ENCODE measurements at regions not wholly inside any gene's neighbourhood (a gene's known extent, or its start where the extent isn't known, plus 50 kb on each side); places are given as distances from the start of the nearest gene placed in this dataset.

DNA sequence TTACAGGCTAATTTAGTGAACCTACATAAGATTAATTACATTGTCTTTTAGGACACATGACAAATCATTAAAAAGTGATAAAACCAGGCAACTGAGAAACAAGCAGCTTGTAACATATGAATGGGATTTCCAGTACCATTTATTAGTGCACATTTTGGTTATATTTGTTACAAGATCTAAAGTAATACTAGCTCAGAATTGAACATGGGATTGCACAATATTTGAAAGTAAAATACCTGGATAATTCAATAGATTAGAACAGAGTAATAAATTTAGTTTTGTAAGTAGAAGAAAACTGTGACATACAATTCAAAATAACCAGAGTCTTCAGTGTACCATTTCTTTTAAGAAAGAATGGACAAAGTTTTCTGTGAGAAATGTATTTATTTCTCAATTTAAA lies 1400.7 kb upstream of the ACVR2A start:
- TF ChIP-seq, protein P1, sequence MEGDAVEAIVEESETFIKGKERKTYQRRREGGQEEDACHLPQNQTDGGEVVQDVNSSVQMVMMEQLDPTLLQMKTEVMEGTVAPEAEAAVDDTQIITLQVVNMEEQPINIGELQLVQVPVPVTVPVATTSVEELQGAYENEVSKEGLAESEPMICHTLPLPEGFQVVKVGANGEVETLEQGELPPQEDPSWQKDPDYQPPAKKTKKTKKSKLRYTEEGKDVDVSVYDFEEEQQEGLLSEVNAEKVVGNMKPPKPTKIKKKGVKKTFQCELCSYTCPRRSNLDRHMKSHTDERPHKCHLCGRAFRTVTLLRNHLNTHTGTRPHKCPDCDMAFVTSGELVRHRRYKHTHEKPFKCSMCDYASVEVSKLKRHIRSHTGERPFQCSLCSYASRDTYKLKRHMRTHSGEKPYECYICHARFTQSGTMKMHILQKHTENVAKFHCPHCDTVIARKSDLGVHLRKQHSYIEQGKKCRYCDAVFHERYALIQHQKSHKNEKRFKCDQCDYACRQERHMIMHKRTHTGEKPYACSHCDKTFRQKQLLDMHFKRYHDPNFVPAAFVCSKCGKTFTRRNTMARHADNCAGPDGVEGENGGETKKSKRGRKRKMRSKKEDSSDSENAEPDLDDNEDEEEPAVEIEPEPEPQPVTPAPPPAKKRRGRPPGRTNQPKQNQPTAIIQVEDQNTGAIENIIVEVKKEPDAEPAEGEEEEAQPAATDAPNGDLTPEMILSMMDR (IDR thresholded peaks at IDR 0.05), result no peak
- TF ChIP-seq SIN3A (IDR thresholded peaks at IDR 0.05; ENCODE audit: borderline replicate concordance, insufficient read depth, low read depth, low read length), result no peak
